ENCODE measurements at regions not wholly inside any gene's neighbourhood (a gene's known extent, or its start where the extent isn't known, plus 50 kb on each side); places are given as distances from the start of the nearest gene placed in this dataset.

GRCh38 chr3:177484206-177484605, 286.9 kb upstream of the TBL1XR1 start:
- TF ChIP-seq CTCF (conservative IDR thresholded peaks at IDR 0.05; ENCODE audit: low read length) (no peak), EZH2phosphoT487 (IDR thresholded peaks at IDR 0.05; ENCODE audit: borderline replicate concordance) (no peak)

Data from Loucy (cell line).